Gastroesophageal sphincter (tissue), 4 donors: ENCODE measurements at regions not wholly inside any gene's neighbourhood (a gene's known extent, or its start where the extent isn't known, plus 50 kb on each side); places are given as distances from the start of the nearest gene placed in this dataset.

Source experiments
- ATAC-seq: fragments of 150-250 bp; one replicate; pipeline ENCODE4 v1.9.1; 2016; ENCODE audit warnings: mild to moderate bottlenecking, moderate library complexity
- H3K27ac ChIP-seq, 4 donors: fragments of 200-600 bp; sonication (generic) in 3 of 4; 1 replicate in 3 of 4; 2 replicates in 1 of 4; pipeline ENCODE4 v1.5.1; 2016 to 2019
- H3K27me3 ChIP-seq: fragments of 200-600 bp; sonication (generic); one replicate; pipeline ENCODE4 v1.5.1; 2019
- H3K36me3 ChIP-seq, 2 donors: fragments of 200-600 bp; sonication (generic); one replicate each; pipeline ENCODE4 v1.5.1; 2019; ENCODE audit warnings: control low read depth in 1 of 2
- H3K4me1 ChIP-seq, 3 donors: fragments of 200-600 bp; sonication (generic); 1 replicate in 2 of 3; 2 replicates in 1 of 3; pipeline ENCODE4 v1.5.1; 2016 to 2019; ENCODE audit warnings: control low read depth in 2 of 3
- H3K4me3 ChIP-seq, 2 donors: fragments of 200-600 bp; sonication (generic); one replicate each; pipeline ENCODE4 v1.5.1; 2019; ENCODE audit warnings: mild to moderate bottlenecking in 1 of 2, moderate library complexity in 1 of 2
- H3K9me3 ChIP-seq, 3 donors: fragments of 200-600 bp; sonication (generic); one replicate each; pipeline ENCODE4 v1.5.1; 2017 to 2019; ENCODE audit warnings: control low read depth in 2 of 3
- EP300 ChIP-seq: sonication (generic); formaldehyde crosslinking; IDR thresholded peaks from one replicate; pipeline ENCODE4 v1.6.1; 2017; ENCODE audit warnings: antibody characterized with exemption, mild to moderate bottlenecking
- POLR2A ChIP-seq, 2 donors: fragments of 450-650 bp; IDR thresholded peaks; one replicate each; pipeline ENCODE4 v1.6.1; 2017; ENCODE audit warnings: antibody characterized with exemption in 2 of 2, mild to moderate bottlenecking in 2 of 2, moderate library complexity in 1 of 2
- POLR2AphosphoS5 ChIP-seq: sonication (generic); formaldehyde crosslinking; IDR thresholded peaks from one replicate; pipeline ENCODE4 v1.6.1; 2017; ENCODE audit warnings: antibody characterized with exemption
- whole genome bisulfite sequencing, 2 donors: methylation state at CpG; one replicate each; pipeline ENCODE4 v1.1.5; 2018; ENCODE audit warnings: low coverage in 1 of 2; 5-methylcytosine and 5-hydroxymethylcytosine counted together
- TF ChIP-seq, protein P1 (sequence below), 4 experiments: fragments of 200-600 bp in 2 of 4; fragments of 450-650 bp in 2 of 4; sonication (generic) in 1 of 4; IDR thresholded peaks; one replicate each; pipeline ENCODE4 v1.5.1; 2017 to 2019; ENCODE audit warnings: antibody characterized with exemption in 4 of 4, mild to moderate bottlenecking in 2 of 4, moderate library complexity in 2 of 4

GRCh38 chr3:14340960-14341708 lies 61.3 kb upstream of the SLC6A6 start:
- no peaks in the 10 kb centered on the region for H3K4me1 ChIP-seq
- no peaks in the 10 kb centered on the region for H3K36me3 ChIP-seq
- ATAC-seq, result no peak
- TF ChIP-seq EP300, result no peak
- TF ChIP-seq POLR2AphosphoS5, result no peak
- TF ChIP-seq, protein P1, sequence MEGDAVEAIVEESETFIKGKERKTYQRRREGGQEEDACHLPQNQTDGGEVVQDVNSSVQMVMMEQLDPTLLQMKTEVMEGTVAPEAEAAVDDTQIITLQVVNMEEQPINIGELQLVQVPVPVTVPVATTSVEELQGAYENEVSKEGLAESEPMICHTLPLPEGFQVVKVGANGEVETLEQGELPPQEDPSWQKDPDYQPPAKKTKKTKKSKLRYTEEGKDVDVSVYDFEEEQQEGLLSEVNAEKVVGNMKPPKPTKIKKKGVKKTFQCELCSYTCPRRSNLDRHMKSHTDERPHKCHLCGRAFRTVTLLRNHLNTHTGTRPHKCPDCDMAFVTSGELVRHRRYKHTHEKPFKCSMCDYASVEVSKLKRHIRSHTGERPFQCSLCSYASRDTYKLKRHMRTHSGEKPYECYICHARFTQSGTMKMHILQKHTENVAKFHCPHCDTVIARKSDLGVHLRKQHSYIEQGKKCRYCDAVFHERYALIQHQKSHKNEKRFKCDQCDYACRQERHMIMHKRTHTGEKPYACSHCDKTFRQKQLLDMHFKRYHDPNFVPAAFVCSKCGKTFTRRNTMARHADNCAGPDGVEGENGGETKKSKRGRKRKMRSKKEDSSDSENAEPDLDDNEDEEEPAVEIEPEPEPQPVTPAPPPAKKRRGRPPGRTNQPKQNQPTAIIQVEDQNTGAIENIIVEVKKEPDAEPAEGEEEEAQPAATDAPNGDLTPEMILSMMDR (IDR thresholded peaks at IDR 0.05), result no peak
- 60 to 67% methylated on average over 2 to 5 of the region's 14 CpGs for WGBS, 2 donors
- H3K27ac ChIP-seq, result no peak overlapping the region
- H3K9me3 ChIP-seq, result no peaks in the 10 kb centered on the region
- H3K4me3 ChIP-seq, result no peak overlapping the region
- peaks cover 8% of the 10 kb centered on the region for H3K27me3 ChIP-seq

GRCh38 chr3:14343338-14344112 lies 58.9 kb upstream of the SLC6A6 start:
- H3K4me1 ChIP-seq, result no peaks in the 10 kb centered on the region
- H3K27ac ChIP-seq, result no peak overlapping the region
- H3K4me3 ChIP-seq, result no peak overlapping the region
- TF ChIP-seq POLR2A (IDR thresholded peaks at IDR 0.05) (no peak), POLR2AphosphoS5 (no peak), EP300 (no peak)
- TF ChIP-seq, protein P1 (IDR thresholded peaks at IDR 0.05), result no peak
- no peaks in the 10 kb centered on the region for H3K36me3 ChIP-seq
- no peaks in the 10 kb centered on the region for H3K27me3 ChIP-seq
- ATAC-seq, result no peak
- H3K9me3 ChIP-seq, result no peaks in the 10 kb centered on the region
- WGBS, 2 donors, result 90 to 100% methylated on average over 4 to 15 of the region's 21 CpGs

DNA sequence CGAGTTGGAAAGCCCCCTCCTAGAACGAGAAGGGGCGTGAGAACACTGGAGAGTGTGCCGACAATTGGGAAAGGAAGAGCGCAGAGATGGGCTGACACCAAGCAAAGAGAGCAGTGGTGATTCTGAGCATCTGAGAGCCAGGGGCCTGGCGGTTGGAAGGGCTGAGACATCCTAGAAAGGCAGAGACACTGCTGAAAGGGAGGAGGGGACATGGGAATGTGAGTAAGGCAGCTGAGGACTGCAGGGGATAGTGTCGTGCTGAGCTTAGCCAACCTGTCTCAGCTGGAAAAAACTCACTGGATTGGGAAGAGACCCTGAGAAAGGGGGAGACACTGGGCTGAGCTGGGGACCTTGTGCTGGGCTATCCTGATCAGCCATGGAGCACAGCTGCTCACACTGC lies 58.1 kb upstream of the SLC6A6 start:
- no peaks in the 10 kb centered on the region for H3K36me3 ChIP-seq

GRCh38 chr3:14345496-14346150 lies 56.8 kb upstream of the SLC6A6 start:
- no peaks in the 10 kb centered on the region for H3K36me3 ChIP-seq
- H3K4me1 ChIP-seq, result no peaks in the 10 kb centered on the region
- H3K27ac ChIP-seq, result no peak overlapping the region
- no peaks in the 10 kb centered on the region for H3K27me3 ChIP-seq
- ATAC-seq, result no peak
- TF ChIP-seq EP300 (no peak), POLR2AphosphoS5 (no peak), POLR2A (IDR thresholded peaks at IDR 0.05) (no peak)
- TF ChIP-seq, protein P1 (IDR thresholded peaks at IDR 0.05), result no peak
- no peaks in the 10 kb centered on the region for H3K9me3 ChIP-seq
- H3K4me3 ChIP-seq, result no peak overlapping the region
- WGBS, 2 donors, result 86% methylated on average over 3 of the region's 7 CpGs; no CpG with 5 or more reads in 1 of the 2 donors

More for the DNA sequence above, 58.1 kb upstream of the SLC6A6 start:
- WGBS, 2 donors, result 67 to 80% methylated on average over 2 of the region's 7 CpGs
- Histone ChIP-seq H3K4me3 (no peak overlapping the region), H3K9me3 (no peaks in the 10 kb centered on the region), H3K4me1 (no peaks in the 10 kb centered on the region), H3K27ac (no peak overlapping the region), H3K27me3 (no peaks in the 10 kb centered on the region)
- no peak for ATAC-seq
- TF ChIP-seq POLR2AphosphoS5, result no peak
- TF ChIP-seq POLR2A (IDR thresholded peaks at IDR 0.05), result no peak
- TF ChIP-seq, protein P1 (IDR thresholded peaks at IDR 0.05), result no peak
- TF ChIP-seq EP300, result no peak
